ENCODE measurements at regions not wholly inside any gene's neighbourhood (a gene's known extent, or its start where the extent isn't known, plus 50 kb on each side); places are given as distances from the start of the nearest gene placed in this dataset.

- intact Hi-C loops (cut with DNase I): no loop called here
- no peak for DNase-seq
- WGBS, 3 donors: 75 to 82% (median 80%) methylated on average over 4 of the region's 4 CpGs
- no peak for ATAC-seq
- Histone ChIP-seq H3K4me3 (no peak overlapping the region), H3K9me3 (no peaks in the 10 kb centered on the region), H3K27ac (no peak overlapping the region), H3K4me1 (no peaks in the 10 kb centered on the region), H3K36me3 (ENCODE audit: insufficient read depth in 1 of 2, low read depth in 1 of 2) (no peaks in the 10 kb centered on the region), H3K27me3 (ENCODE audit: insufficient read depth in 3 of 3, low read length in 2 of 3) (no peaks in the 10 kb centered on the region)
- TF ChIP-seq CTCF (IDR thresholded peaks at IDR 0.05): no peak
Observed at GRCh38 chr1:60818969-60819701, 263.2 kb upstream of the NFIA start.

- Histone ChIP-seq H3K4me1 (no peaks in the 10 kb centered on the region), H3K36me3 (ENCODE audit: insufficient read depth in 1 of 2, low read depth in 1 of 2) (no peaks in the 10 kb centered on the region), H3K4me3 (no peak overlapping the region), H3K27me3 (ENCODE audit: insufficient read depth in 3 of 3, low read length in 2 of 3) (no peaks in the 10 kb centered on the region), H3K27ac (no peak overlapping the region), H3K9me3 (no peaks in the 10 kb centered on the region)
- no peak for TF ChIP-seq CTCF (IDR thresholded peaks at IDR 0.05)
- no peak for DNase-seq
- intact Hi-C loops (cut with DNase I): no loop called here
- 59 to 69% (median 66%) methylated on average over 3 of the region's 3 CpGs for WGBS, 3 donors
- ATAC-seq: no peak
Observed at GRCh38 chr1:60813071-60813470, 269.3 kb upstream of the NFIA start.

GRCh38 chr1:60809204-60809980 lies 273.0 kb upstream of the NFIA start:
- intact Hi-C loops (cut with DNase I): no loop called here
- Histone ChIP-seq H3K9me3 (peaks cover 4% of the 10 kb centered on the region), H3K27me3 (ENCODE audit: insufficient read depth in 3 of 3, low read length in 2 of 3) (no peaks in the 10 kb centered on the region), H3K4me3 (no peak overlapping the region), H3K27ac (no peak overlapping the region), H3K4me1 (no peaks in the 10 kb centered on the region), H3K36me3 (ENCODE audit: insufficient read depth in 1 of 2, low read depth in 1 of 2) (no peaks in the 10 kb centered on the region)
- TF ChIP-seq CTCF (IDR thresholded peaks at IDR 0.05): no peak
- DNase-seq: no peak
- WGBS, 3 donors: 79 to 85% (median 82%) methylated on average over 8 of the region's 8 CpGs
- no peak for ATAC-seq

GRCh38 chr1:60808676-60809075 lies 273.7 kb upstream of the NFIA start:
- no peaks in the 10 kb centered on the region for H3K36me3 ChIP-seq (ENCODE audit: insufficient read depth in 1 of 2, low read depth in 1 of 2)
- intact Hi-C loops (cut with DNase I): no loop called here
- H3K27me3 ChIP-seq (ENCODE audit: insufficient read depth in 3 of 3, low read length in 2 of 3): no peaks in the 10 kb centered on the region
- H3K9me3 ChIP-seq: peaks cover 4% of the 10 kb centered on the region
- WGBS, 3 donors: 88 to 91% (median 88%) methylated on average over 1 of the region's 1 CpG
- no peak for ATAC-seq
- no peak overlapping the region for H3K27ac ChIP-seq
- H3K4me3 ChIP-seq: no peak overlapping the region
- H3K4me1 ChIP-seq: no peaks in the 10 kb centered on the region
- no peak for DNase-seq
- TF ChIP-seq CTCF (IDR thresholded peaks at IDR 0.05): no peak

All from psoas muscle (tissue), 7 donors.